ENCODE measurements at regions not wholly inside any gene's neighbourhood (a gene's known extent, or its start where the extent isn't known, plus 50 kb on each side); places are given as distances from the start of the nearest gene placed in this dataset.
A peak's percentile ranks its signal among the peaks of the same experiment; 100 is the strongest.

DNA sequence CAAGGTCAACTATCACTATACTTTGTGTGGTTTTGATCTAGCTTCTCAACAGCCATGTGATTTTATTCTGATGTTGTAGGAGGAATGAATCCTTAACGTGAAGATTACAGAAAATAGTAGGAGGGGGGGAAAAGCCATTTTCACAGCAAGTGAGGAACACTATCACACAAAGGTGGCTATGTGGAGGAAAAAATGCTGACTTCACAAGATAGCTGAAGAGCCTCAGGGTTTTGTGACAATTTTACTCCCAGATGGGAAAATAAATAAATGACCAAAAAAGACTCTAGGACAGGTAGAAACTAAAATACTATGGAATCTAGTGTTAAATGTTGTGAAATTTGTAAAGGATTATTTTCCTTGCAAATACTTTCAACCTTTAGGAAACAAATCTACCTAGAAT, 281.0 kb downstream of the ADRA2A start:
- no peak overlapping the region for H3K4me3 ChIP-seq (ENCODE audit: extremely low read depth in 1 of 4, insufficient read depth in 2 of 4, low read depth in 3 of 4, low read length in 4 of 4)
- H3K4me2 ChIP-seq (ENCODE audit: insufficient read depth in 1 of 2, low read depth in 2 of 2, low read length in 2 of 2) = no peak overlapping the region
- TF ChIP-seq MAFK (IDR thresholded peaks at IDR 0.05; ENCODE audit: low read depth, low read length) = peak; percentile 9; the same call in 1 of the 2 replicates
- no peak for TF ChIP-seq KDM4A (IDR thresholded peaks at IDR 0.05; ENCODE audit: low read depth, low read length, severe bottlenecking)

More for the DNA sequence above, 281.0 kb downstream of the ADRA2A start:
- no peak for FAIRE-seq
- no peak overlapping the region for H2BK12ac ChIP-seq (ENCODE audit: low read depth, low read length)
- no peak for DNase-seq (ENCODE audit: low read depth in 1 of 2, low spot score in 2 of 2)
- no peak overlapping the region for H4K8ac ChIP-seq (ENCODE audit: extremely low read depth, insufficient read depth, low read length)
- no peak overlapping the region for H3K23ac ChIP-seq (ENCODE audit: insufficient read length)
- H4K20me1 ChIP-seq (replicated peaks in 1 of 2; ENCODE audit: control insufficient read depth in 1 of 2, insufficient read depth in 2 of 2, low read length in 2 of 2) = no peaks in the 10 kb centered on the region
- no peak overlapping the region for H3K14ac ChIP-seq (ENCODE audit: insufficient read length)
- WGBS, 2 experiments (ENCODE audit: extremely low coverage in 1 of 2, insufficient coverage in 1 of 2, insufficient read length in 1 of 2, insufficient replicate concordance in 2 of 2, low coverage in 1 of 2, low lambda C conversion rate in 2 of 2, missing lambda C conversion rate in 1 of 2) = 100% methylated on average over 1 of the region's 1 CpG; no CpG with 5 or more reads in 1 of the 2 experiments
- no peak overlapping the region for H3K56ac ChIP-seq (replicated peaks; ENCODE audit: insufficient read length, low read depth, low read length)
- no peak overlapping the region for H2BK5ac ChIP-seq (ENCODE audit: low read depth, low read length)
- no peaks in the 10 kb centered on the region for H3K23me2 ChIP-seq (ENCODE audit: low read depth, low read length)
- H3K4me1 ChIP-seq (replicated peaks in 1 of 4; ENCODE audit: control insufficient read depth in 3 of 4, insufficient read depth in 4 of 4, low read length in 3 of 4) = no peaks in the 10 kb centered on the region
- H3K79me1 ChIP-seq (ENCODE audit: low read depth, low read length) = no peaks in the 10 kb centered on the region
- peaks cover 0 to 1% (median 0%) of the 10 kb centered on the region in 4 experiments; a peak in 1 of 7 replicates for H3K27me3 ChIP-seq (replicated peaks in 1 of 4; ENCODE audit: control insufficient read depth in 3 of 4, extremely low read depth in 1 of 4, insufficient read depth in 3 of 4, low read length in 3 of 4)
- H2AFZ ChIP-seq (ENCODE audit: low read length) = no peak overlapping the region
- no peak overlapping the region for H3K27ac ChIP-seq (ENCODE audit: low read depth, low read length)
- H3K4ac ChIP-seq (replicated peaks; ENCODE audit: insufficient read length, low read depth, low read length) = no peak overlapping the region
- no peaks in the 10 kb centered on the region for H3K79me2 ChIP-seq (ENCODE audit: control insufficient read depth in 1 of 2, insufficient read depth in 2 of 2, low read length in 2 of 2)
- H3K36me3 ChIP-seq (ENCODE audit: control insufficient read depth in 2 of 4, insufficient read depth in 4 of 4, low read length in 3 of 4) = no peaks in the 10 kb centered on the region
- ChIA-PET POLR2A (ENCODE audit: partially characterized antibody) (interaction anchor here (0.7 kb wide), 1 partner anchor 1103 kb away, joined by 3 read pairs; no protein-coding TSS in a partner anchor), CTCF (ENCODE audit: partially characterized antibody) (interaction anchor here (1.3 to 2.0 kb wide), 2 partner anchors 76 to 282 kb away, joined by 3 to 5 read pairs; no protein-coding TSS in a partner anchor)
- H2BK15ac ChIP-seq (ENCODE audit: low read length) = no peak overlapping the region
- H4K5ac ChIP-seq (ENCODE audit: insufficient read length, low read depth, low read length) = no peak overlapping the region
- no peak overlapping the region for H2AK5ac ChIP-seq (ENCODE audit: low read depth, low read length)
- H3K18ac ChIP-seq (ENCODE audit: extremely low read depth, low read length) = no peak overlapping the region
- H2BK20ac ChIP-seq (ENCODE audit: low read length) = no peak overlapping the region
- H3K9ac ChIP-seq (replicated peaks in 1 of 4; ENCODE audit: extremely low read depth in 1 of 4, low read depth in 3 of 4, low read length in 3 of 4) = no peak overlapping the region
- H2BK120ac ChIP-seq (replicated peaks; ENCODE audit: low read depth, low read length) = no peak overlapping the region
- H3K9me3 ChIP-seq (ENCODE audit: insufficient read depth in 2 of 2, low read depth in 1 of 2, low read length in 1 of 2) = no peaks in the 10 kb centered on the region
- H4K91ac ChIP-seq (replicated peaks; ENCODE audit: insufficient read length, low read length) = no peak overlapping the region

All from H1 (cell line).